ENCODE measurements at regions not wholly inside any gene's neighbourhood (a gene's known extent, or its start where the extent isn't known, plus 50 kb on each side); places are given as distances from the start of the nearest gene placed in this dataset.

DNA sequence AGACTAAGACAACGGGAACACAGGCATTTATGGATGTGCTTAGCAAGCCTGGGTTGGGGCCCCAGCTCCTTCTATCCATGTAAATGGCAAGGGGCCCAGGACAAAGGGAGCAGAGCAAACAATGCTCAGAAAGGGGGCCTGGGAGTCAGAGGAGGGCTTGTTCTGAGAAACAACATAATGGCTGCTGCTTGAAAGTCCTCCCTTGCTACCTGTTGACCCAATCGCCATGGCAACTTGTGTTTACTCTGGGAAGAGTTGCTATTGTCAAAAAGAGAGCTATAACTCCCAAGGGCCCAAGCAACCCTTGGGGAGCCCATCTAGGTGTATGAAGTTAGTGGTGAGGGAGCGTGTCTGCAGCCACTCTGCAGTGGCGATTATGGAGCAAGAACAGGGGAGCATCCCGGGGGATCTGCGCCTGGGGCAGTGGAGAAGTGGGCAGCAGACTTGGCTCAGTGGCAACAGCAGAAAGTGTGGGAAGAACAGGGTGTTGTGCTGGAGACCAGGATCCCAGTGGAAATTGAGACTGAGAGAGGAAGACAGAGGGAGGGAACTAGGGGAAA, 118.7 kb upstream of the NLRP1 start:
- H3K27me3 ChIP-seq (ENCODE audit: control insufficient read depth in 4 of 4, insufficient read depth in 4 of 4, low read length in 3 of 4): peaks cover 0 to under 1% (median 0%) of the 10 kb centered on the region in 4 donors
- no peak overlapping the region for H3K4me3 ChIP-seq (ENCODE audit: low read depth in 1 of 3, low read length in 3 of 3)
- TF ChIP-seq, protein P1, sequence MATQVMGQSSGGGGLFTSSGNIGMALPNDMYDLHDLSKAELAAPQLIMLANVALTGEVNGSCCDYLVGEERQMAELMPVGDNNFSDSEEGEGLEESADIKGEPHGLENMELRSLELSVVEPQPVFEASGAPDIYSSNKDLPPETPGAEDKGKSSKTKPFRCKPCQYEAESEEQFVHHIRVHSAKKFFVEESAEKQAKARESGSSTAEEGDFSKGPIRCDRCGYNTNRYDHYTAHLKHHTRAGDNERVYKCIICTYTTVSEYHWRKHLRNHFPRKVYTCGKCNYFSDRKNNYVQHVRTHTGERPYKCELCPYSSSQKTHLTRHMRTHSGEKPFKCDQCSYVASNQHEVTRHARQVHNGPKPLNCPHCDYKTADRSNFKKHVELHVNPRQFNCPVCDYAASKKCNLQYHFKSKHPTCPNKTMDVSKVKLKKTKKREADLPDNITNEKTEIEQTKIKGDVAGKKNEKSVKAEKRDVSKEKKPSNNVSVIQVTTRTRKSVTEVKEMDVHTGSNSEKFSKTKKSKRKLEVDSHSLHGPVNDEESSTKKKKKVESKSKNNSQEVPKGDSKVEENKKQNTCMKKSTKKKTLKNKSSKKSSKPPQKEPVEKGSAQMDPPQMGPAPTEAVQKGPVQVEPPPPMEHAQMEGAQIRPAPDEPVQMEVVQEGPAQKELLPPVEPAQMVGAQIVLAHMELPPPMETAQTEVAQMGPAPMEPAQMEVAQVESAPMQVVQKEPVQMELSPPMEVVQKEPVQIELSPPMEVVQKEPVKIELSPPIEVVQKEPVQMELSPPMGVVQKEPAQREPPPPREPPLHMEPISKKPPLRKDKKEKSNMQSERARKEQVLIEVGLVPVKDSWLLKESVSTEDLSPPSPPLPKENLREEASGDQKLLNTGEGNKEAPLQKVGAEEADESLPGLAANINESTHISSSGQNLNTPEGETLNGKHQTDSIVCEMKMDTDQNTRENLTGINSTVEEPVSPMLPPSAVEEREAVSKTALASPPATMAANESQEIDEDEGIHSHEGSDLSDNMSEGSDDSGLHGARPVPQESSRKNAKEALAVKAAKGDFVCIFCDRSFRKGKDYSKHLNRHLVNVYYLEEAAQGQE (IDR thresholded peaks at IDR 0.05): no peak

DNA sequence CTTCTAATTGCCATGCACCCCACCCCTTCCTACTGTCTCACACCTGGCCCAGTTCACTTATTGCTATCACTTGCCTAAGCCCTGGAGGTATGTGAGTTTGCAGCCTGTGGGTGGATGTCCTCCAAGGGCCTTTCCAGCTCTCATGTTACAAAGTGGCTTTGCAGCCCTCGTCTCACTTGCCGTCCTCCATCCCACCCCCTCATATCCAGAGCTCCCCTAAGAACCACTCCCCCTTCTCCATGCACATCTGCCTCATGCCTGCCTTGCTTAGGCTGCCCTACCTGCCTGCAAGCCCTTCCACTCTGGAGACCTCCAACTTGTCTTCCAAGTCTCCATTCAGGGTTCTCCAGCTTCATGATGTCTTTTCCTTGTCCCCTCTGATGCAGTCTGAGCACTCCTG, 119.4 kb upstream of the NLRP1 start:
- Histone ChIP-seq H3K4me1 (ENCODE audit: control insufficient read depth in 4 of 4, insufficient read depth in 4 of 4, low read length in 3 of 4) (no peaks in the 10 kb centered on the region), H3K9me3 (ENCODE audit: control insufficient read depth in 4 of 4, low read length in 3 of 4) (peaks cover 4 to 14% (median 9%) of the 10 kb centered on the region in 4 donors), H3K27ac (ENCODE audit: low read depth in 1 of 2, low read length in 2 of 2) (no peak overlapping the region), H3K9ac (ENCODE audit: low read depth in 1 of 2, low read length in 2 of 2) (no peak overlapping the region), H3K27me3 (ENCODE audit: control insufficient read depth in 4 of 4, insufficient read depth in 4 of 4, low read length in 3 of 4) (no peaks in the 10 kb centered on the region), H3K36me3 (ENCODE audit: control insufficient read depth in 4 of 4, insufficient read depth in 3 of 4, low read depth in 1 of 4, low read length in 3 of 4) (no peaks in the 10 kb centered on the region), H3K4me3 (ENCODE audit: low read depth in 1 of 3, low read length in 3 of 3) (no peak overlapping the region)
- TF ChIP-seq, protein P2, sequence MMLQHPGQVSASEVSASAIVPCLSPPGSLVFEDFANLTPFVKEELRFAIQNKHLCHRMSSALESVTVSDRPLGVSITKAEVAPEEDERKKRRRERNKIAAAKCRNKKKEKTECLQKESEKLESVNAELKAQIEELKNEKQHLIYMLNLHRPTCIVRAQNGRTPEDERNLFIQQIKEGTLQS (IDR thresholded peaks at IDR 0.05): no peak
- TF ChIP-seq, protein P3, sequence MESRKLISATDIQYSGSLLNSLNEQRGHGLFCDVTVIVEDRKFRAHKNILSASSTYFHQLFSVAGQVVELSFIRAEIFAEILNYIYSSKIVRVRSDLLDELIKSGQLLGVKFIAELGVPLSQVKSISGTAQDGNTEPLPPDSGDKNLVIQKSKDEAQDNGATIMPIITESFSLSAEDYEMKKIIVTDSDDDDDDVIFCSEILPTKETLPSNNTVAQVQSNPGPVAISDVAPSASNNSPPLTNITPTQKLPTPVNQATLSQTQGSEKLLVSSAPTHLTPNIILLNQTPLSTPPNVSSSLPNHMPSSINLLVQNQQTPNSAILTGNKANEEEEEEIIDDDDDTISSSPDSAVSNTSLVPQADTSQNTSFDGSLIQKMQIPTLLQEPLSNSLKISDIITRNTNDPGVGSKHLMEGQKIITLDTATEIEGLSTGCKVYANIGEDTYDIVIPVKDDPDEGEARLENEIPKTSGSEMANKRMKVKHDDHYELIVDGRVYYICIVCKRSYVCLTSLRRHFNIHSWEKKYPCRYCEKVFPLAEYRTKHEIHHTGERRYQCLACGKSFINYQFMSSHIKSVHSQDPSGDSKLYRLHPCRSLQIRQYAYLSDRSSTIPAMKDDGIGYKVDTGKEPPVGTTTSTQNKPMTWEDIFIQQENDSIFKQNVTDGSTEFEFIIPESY (IDR thresholded peaks at IDR 0.05): no peak
- no peak for TF ChIP-seq RXRA (IDR thresholded peaks at IDR 0.05)
- no peak for DNase-seq (ENCODE audit: low spot score)
- WGBS: 56% methylated on average over 2 of the region's 2 CpGs

More for the DNA sequence above, 118.7 kb upstream of the NLRP1 start:
- Histone ChIP-seq H3K9ac (ENCODE audit: low read depth in 1 of 2, low read length in 2 of 2) (no peak overlapping the region), H3K9me3 (ENCODE audit: control insufficient read depth in 4 of 4, low read length in 3 of 4) (peaks cover 4 to 16% (median 9%) of the 10 kb centered on the region in 4 donors), H3K27ac (ENCODE audit: low read depth in 1 of 2, low read length in 2 of 2) (no peak overlapping the region), H3K4me1 (ENCODE audit: control insufficient read depth in 4 of 4, insufficient read depth in 4 of 4, low read length in 3 of 4) (no peaks in the 10 kb centered on the region), H3K36me3 (ENCODE audit: control insufficient read depth in 4 of 4, insufficient read depth in 3 of 4, low read depth in 1 of 4, low read length in 3 of 4) (no peaks in the 10 kb centered on the region)
- WGBS: 85% methylated on average over 6 of the region's 6 CpGs
- no peak for DNase-seq (ENCODE audit: low spot score)

DNA sequence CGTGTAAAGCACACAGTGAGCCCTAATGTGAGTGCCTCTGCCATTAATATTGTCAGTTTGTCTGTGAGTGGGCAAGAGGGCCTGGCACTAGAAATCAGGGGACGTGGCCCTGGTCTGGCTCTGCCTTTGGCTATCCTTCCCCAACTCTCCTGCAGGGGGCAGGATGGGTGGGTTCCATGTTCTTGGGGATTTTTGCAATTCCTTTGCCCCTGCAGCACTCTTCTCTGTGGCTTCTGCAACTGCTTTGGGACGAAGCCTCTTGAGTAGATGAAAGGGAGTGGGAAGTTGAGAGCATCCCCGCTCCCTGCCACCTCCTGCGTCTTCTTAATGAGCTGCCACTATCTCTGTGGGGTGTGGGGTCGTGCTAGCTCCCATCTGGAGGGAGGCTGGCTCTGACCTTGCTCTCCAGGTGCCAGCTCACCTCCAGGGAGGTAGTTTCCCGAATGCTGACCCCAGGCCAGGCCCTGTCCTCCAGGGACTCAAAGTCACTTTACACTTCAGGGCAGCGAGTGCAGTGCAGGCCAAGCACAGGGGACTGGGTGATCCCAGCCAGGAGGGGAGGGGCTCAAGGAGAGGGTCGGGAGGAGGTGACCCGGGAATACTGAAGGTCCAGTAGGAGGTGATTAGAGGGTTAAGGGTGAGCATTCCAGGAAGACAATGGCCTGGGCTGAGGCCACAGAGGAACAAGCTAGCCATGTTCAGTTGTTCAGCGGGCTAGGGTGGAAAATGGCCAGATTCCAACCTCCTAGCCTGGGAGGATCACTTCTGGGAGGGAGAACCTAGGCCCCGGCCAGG, 121.0 kb upstream of the NLRP1 start:
- Histone ChIP-seq H3K4me1 (ENCODE audit: control insufficient read depth in 4 of 4, insufficient read depth in 4 of 4, low read length in 3 of 4) (no peaks in the 10 kb centered on the region), H3K4me3 (ENCODE audit: low read depth in 1 of 3, low read length in 3 of 3) (no peak overlapping the region), H3K9me3 (ENCODE audit: control insufficient read depth in 4 of 4, low read length in 3 of 4) (peaks cover 4 to 8% (median 6%) of the 10 kb centered on the region in 4 donors), H3K9ac (ENCODE audit: low read depth in 1 of 2, low read length in 2 of 2) (no peak overlapping the region), H3K27me3 (ENCODE audit: control insufficient read depth in 4 of 4, insufficient read depth in 4 of 4, low read length in 3 of 4) (no peaks in the 10 kb centered on the region), H3K27ac (ENCODE audit: low read depth in 1 of 2, low read length in 2 of 2) (no peak overlapping the region), H3K36me3 (ENCODE audit: control insufficient read depth in 4 of 4, insufficient read depth in 3 of 4, low read depth in 1 of 4, low read length in 3 of 4) (no peaks in the 10 kb centered on the region)
- WGBS: 65% methylated on average over 12 of the region's 12 CpGs
- DNase-seq (ENCODE audit: low spot score): no peak
- TF ChIP-seq, protein P1 (IDR thresholded peaks at IDR 0.05): no peak
- TF ChIP-seq FOXA2 (IDR thresholded peaks at IDR 0.05) (no peak), TAF1 (conservative IDR thresholded peaks at IDR 0.05) (no peak), NR2F2 (IDR thresholded peaks at IDR 0.05) (no peak), HNF4A (conservative IDR thresholded peaks at IDR 0.05) (no peak), HNF4G (IDR thresholded peaks at IDR 0.05) (no peak), JUND (IDR thresholded peaks at IDR 0.05) (no peak)
- TF ChIP-seq, protein P2 (IDR thresholded peaks at IDR 0.05): no peak
- TF ChIP-seq, protein P4, sequence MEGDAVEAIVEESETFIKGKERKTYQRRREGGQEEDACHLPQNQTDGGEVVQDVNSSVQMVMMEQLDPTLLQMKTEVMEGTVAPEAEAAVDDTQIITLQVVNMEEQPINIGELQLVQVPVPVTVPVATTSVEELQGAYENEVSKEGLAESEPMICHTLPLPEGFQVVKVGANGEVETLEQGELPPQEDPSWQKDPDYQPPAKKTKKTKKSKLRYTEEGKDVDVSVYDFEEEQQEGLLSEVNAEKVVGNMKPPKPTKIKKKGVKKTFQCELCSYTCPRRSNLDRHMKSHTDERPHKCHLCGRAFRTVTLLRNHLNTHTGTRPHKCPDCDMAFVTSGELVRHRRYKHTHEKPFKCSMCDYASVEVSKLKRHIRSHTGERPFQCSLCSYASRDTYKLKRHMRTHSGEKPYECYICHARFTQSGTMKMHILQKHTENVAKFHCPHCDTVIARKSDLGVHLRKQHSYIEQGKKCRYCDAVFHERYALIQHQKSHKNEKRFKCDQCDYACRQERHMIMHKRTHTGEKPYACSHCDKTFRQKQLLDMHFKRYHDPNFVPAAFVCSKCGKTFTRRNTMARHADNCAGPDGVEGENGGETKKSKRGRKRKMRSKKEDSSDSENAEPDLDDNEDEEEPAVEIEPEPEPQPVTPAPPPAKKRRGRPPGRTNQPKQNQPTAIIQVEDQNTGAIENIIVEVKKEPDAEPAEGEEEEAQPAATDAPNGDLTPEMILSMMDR (IDR thresholded peaks at IDR 0.05; ENCODE audit: low read depth, low read length, missing input control): peak; percentile 18
